Calu3 (cell line): ENCODE measurements at regions not wholly inside any gene's neighbourhood (a gene's known extent, or its start where the extent isn't known, plus 50 kb on each side); places are given as distances from the start of the nearest gene placed in this dataset.

Experiments
- BruUV-seq: library from RNA; stranded (reverse); fragments of 400-500 nt; replicated peaks from 2 replicates; lab custom pipeline; 2021; lab: Mats Ljungman, UMichigan
- CTCF ChIA-PET: fragments of 300-600 bp; sonication (Branson Sonifier 250); formaldehyde crosslinking; loops from one replicate; lab custom pipeline; 2022; ENCODE audit warnings: antibody characterized with exemption; lab: Charles Lee
- DNase-seq: peaks from one replicate; pipeline ENCODE4 v3.0.0; 2022
- H3K27ac Mint-ChIP-seq: one replicate; pipeline ENCODE4 v1.8.0; 2022; ENCODE audit warnings: mixed read lengths; ENCODE audit not compliant: unreplicated experiment
- H3K27me3 Mint-ChIP-seq: one replicate; pipeline ENCODE4 v1.8.0; 2022; ENCODE audit warnings: mixed read lengths; ENCODE audit not compliant: unreplicated experiment
- H3K36me3 Mint-ChIP-seq: one replicate; pipeline ENCODE4 v1.8.0; 2022; ENCODE audit warnings: mild to moderate bottlenecking, moderate library complexity, mixed read lengths; ENCODE audit not compliant: insufficient read depth, unreplicated experiment
- H3K4me1 Mint-ChIP-seq: one replicate; pipeline ENCODE4 v1.8.0; 2022; ENCODE audit warnings: mild to moderate bottlenecking, low read depth, mixed read lengths; ENCODE audit not compliant: unreplicated experiment
- H3K4me3 Mint-ChIP-seq: one replicate; pipeline ENCODE4 v1.8.0; 2022; ENCODE audit warnings: mild to moderate bottlenecking, low read depth, moderate library complexity, mixed read lengths; ENCODE audit not compliant: unreplicated experiment
- H3K9me3 Mint-ChIP-seq: one replicate; pipeline ENCODE4 v1.8.0; 2022; ENCODE audit warnings: low read depth, mixed read lengths; ENCODE audit not compliant: unreplicated experiment
- intact Hi-C: fragments of 100-400 bp; cut with micrococcal nuclease; formaldehyde crosslinking; loops from one replicate; pipeline ENCODE4 v1.10.0; 2022; ENCODE audit not compliant: unreplicated experiment
- TF ChIP-seq, protein P1 (sequence below): fragments of 200-600 bp; IDR thresholded peaks from one replicate; pipeline ENCODE4 v1.8.0; 2022; ENCODE audit warnings: antibody characterized with exemption; ENCODE audit not compliant: unreplicated experiment

- TF ChIP-seq, protein P1, sequence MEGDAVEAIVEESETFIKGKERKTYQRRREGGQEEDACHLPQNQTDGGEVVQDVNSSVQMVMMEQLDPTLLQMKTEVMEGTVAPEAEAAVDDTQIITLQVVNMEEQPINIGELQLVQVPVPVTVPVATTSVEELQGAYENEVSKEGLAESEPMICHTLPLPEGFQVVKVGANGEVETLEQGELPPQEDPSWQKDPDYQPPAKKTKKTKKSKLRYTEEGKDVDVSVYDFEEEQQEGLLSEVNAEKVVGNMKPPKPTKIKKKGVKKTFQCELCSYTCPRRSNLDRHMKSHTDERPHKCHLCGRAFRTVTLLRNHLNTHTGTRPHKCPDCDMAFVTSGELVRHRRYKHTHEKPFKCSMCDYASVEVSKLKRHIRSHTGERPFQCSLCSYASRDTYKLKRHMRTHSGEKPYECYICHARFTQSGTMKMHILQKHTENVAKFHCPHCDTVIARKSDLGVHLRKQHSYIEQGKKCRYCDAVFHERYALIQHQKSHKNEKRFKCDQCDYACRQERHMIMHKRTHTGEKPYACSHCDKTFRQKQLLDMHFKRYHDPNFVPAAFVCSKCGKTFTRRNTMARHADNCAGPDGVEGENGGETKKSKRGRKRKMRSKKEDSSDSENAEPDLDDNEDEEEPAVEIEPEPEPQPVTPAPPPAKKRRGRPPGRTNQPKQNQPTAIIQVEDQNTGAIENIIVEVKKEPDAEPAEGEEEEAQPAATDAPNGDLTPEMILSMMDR = no peak
- Mint-ChIP-seq H3K27ac (no peak overlapping the region), H3K9me3 (peaks cover 28% of the 10 kb centered on the region), H3K27me3 (no peaks in the 10 kb centered on the region), H3K4me3 (no peak overlapping the region), H3K36me3 (no peaks in the 10 kb centered on the region), H3K4me1 (no peaks in the 10 kb centered on the region)
- intact Hi-C loops = no loop called here
- no TSS peak for BruUV-seq
- DNase-seq = no peak
- CTCF ChIA-PET = no interaction called here
Observed at GRCh38 chr2:5569256-5569655, 122.9 kb upstream of the SOX11 start.

- TF ChIP-seq, protein P1 = no peak
- H3K27me3 Mint-ChIP-seq = no peaks in the 10 kb centered on the region
- H3K9me3 Mint-ChIP-seq = peaks cover 14% of the 10 kb centered on the region
- DNase-seq = no peak
- H3K27ac Mint-ChIP-seq = no peak overlapping the region
- CTCF ChIA-PET = no interaction called here
- intact Hi-C loops = no loop called here
- H3K36me3 Mint-ChIP-seq = no peaks in the 10 kb centered on the region
- no TSS peak for BruUV-seq
- H3K4me3 Mint-ChIP-seq = no peak overlapping the region
- H3K4me1 Mint-ChIP-seq = no peaks in the 10 kb centered on the region
Observed at GRCh38 chr2:5576015-5576414, 116.2 kb upstream of the SOX11 start.

DNA sequence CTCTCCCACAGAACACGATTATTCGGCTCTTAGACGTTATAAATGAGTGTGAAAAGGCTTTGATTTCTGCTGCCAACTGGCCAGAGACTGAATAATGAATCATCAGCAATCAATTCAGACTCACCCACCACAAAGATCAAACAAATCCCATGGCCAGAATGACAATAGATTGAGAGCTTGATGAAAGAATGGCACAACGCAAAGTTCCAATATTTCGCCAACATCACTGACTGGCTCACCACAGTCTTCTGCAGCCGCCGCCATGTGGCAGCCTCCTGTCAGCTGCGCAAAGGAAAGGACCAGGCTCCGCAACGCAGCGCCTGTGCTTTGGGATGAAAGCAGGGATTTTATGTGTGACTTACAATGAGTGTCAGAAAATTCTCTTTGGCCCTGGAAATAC is 104.4 kb upstream of the SOX11 start:
- Mint-ChIP-seq H3K9me3 (peaks cover 18% of the 10 kb centered on the region), H3K27me3 (no peaks in the 10 kb centered on the region), H3K4me1 (no peaks in the 10 kb centered on the region), H3K36me3 (no peaks in the 10 kb centered on the region), H3K27ac (no peak overlapping the region), H3K4me3 (no peak overlapping the region)
- CTCF ChIA-PET = no interaction called here
- BruUV-seq = no TSS peak
- intact Hi-C loops = no loop called here
- DNase-seq = no peak
- TF ChIP-seq, protein P1 = no peak

- Mint-ChIP-seq H3K27ac (no peak overlapping the region), H3K9me3 (peaks cover 18% of the 10 kb centered on the region)
- no TSS peak for BruUV-seq
Observed at GRCh38 chr2:5588601-5589000, 103.6 kb upstream of the SOX11 start.

More at GRCh38 chr2:5588601-5589000, 103.6 kb upstream of the SOX11 start:
- Mint-ChIP-seq H3K4me1 (no peaks in the 10 kb centered on the region), H3K27me3 (no peaks in the 10 kb centered on the region), H3K36me3 (no peaks in the 10 kb centered on the region), H3K4me3 (no peak overlapping the region)
- no peak for DNase-seq
- intact Hi-C loops = no loop called here
- TF ChIP-seq, protein P1 = no peak
- CTCF ChIA-PET = no interaction called here
